Osteoblast (primary cell): ENCODE measurements at regions not wholly inside any gene's neighbourhood (a gene's known extent, or its start where the extent isn't known, plus 50 kb on each side); places are given as distances from the start of the nearest gene placed in this dataset.

ENCODE experiments used
- DNase-seq: peaks from one replicate; pipeline ENCODE4 v3.0.0; 2011; ENCODE audit warnings: low spot score, mixed read lengths; ENCODE audit not compliant: insufficient read length; ENCODE audit errors: missing footprints
- H2AFZ ChIP-seq: 2 replicates; pipeline ENCODE4 v1.6.0; 2011; ENCODE audit warnings: mild to moderate bottlenecking, low read length
- H3K27ac ChIP-seq: 2 replicates; pipeline ENCODE4 v1.5.1; 2011; ENCODE audit warnings: mild to moderate bottlenecking, low read depth, low read length, moderate library complexity
- H3K27me3 ChIP-seq: 2 replicates; pipeline ENCODE4 v1.6.0; 2012; ENCODE audit warnings: mild to moderate bottlenecking, control low read depth, inconsistent platforms, low read length, moderate library complexity; ENCODE audit not compliant: insufficient read depth
- H3K36me3 ChIP-seq: 2 replicates; pipeline ENCODE4 v1.5.1; 2011; ENCODE audit warnings: mild to moderate bottlenecking, low read length, control low read depth, moderate library complexity; ENCODE audit not compliant: insufficient read depth
- H3K4me1 ChIP-seq: 2 replicates; pipeline ENCODE4 v1.5.1; 2011; ENCODE audit warnings: mild to moderate bottlenecking, low read length, control low read depth, moderate library complexity; ENCODE audit not compliant: insufficient read depth
- H3K4me2 ChIP-seq: 2 replicates; pipeline ENCODE4 v1.6.0; 2011; ENCODE audit warnings: mild to moderate bottlenecking, low read length; ENCODE audit not compliant: insufficient read depth
- H3K4me3 ChIP-seq: fragments of 200-600 bp; sonication (generic); 3 replicates; pipeline ENCODE4 v1.5.1; 2012; ENCODE audit warnings: mild to moderate bottlenecking, low read length, inconsistent platforms; ENCODE audit not compliant: insufficient read depth
- H3K79me2 ChIP-seq: 2 replicates; pipeline ENCODE4 v1.6.0; 2012; ENCODE audit warnings: mild to moderate bottlenecking, low read length, control low read depth, inconsistent platforms; ENCODE audit not compliant: insufficient read depth
- H3K9me3 ChIP-seq: 2 replicates; pipeline ENCODE4 v1.5.1; 2011; ENCODE audit warnings: low read depth, low read length, control low read depth
- H4K20me1 ChIP-seq: 2 replicates; pipeline ENCODE4 v1.6.0; 2012; ENCODE audit warnings: mild to moderate bottlenecking, low read length, control low read depth; ENCODE audit not compliant: insufficient read depth
- TF ChIP-seq, protein P1 (sequence below): IDR thresholded peaks from 2 replicates; pipeline ENCODE4 v1.5.1; 2011; ENCODE audit warnings: mild to moderate bottlenecking, low read depth, low read length, moderate library complexity; ENCODE audit errors: extremely low read depth

DNA sequence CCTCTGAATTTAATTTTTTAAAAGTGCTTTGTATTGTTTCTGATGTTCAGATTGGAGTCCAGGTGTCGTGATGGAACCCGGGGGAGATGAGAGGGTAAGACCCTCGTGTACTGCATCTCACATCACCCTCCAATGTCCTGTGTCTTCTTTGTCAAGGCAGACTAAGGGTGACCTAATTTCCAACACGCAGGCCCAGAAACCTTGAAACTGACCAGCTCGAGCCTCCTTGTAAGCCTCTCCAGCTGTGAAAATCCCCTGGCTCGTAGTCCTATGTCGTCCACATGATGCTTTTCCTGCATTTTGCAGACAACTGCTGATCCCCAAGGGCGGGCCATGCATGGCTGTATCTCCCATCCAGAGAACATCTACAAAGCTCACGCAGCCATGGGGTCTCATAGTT lies 220.2 kb downstream of the ARHGAP12 start:
- H3K27ac ChIP-seq = peak overlapping the region; percentile 72
- H3K4me2 ChIP-seq = no peak overlapping the region
- H2AFZ ChIP-seq = peak overlapping the region; percentile 13
- H3K9me3 ChIP-seq = no peaks in the 10 kb centered on the region
- no peak overlapping the region for H3K4me3 ChIP-seq
- peaks cover 21% of the 10 kb centered on the region for H3K4me1 ChIP-seq
- no peaks in the 10 kb centered on the region for H3K36me3 ChIP-seq
- TF ChIP-seq, protein P1, sequence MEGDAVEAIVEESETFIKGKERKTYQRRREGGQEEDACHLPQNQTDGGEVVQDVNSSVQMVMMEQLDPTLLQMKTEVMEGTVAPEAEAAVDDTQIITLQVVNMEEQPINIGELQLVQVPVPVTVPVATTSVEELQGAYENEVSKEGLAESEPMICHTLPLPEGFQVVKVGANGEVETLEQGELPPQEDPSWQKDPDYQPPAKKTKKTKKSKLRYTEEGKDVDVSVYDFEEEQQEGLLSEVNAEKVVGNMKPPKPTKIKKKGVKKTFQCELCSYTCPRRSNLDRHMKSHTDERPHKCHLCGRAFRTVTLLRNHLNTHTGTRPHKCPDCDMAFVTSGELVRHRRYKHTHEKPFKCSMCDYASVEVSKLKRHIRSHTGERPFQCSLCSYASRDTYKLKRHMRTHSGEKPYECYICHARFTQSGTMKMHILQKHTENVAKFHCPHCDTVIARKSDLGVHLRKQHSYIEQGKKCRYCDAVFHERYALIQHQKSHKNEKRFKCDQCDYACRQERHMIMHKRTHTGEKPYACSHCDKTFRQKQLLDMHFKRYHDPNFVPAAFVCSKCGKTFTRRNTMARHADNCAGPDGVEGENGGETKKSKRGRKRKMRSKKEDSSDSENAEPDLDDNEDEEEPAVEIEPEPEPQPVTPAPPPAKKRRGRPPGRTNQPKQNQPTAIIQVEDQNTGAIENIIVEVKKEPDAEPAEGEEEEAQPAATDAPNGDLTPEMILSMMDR = no peak
- DNase-seq = no peak
- no peaks in the 10 kb centered on the region for H3K27me3 ChIP-seq
- H4K20me1 ChIP-seq = no peaks in the 10 kb centered on the region
- no peaks in the 10 kb centered on the region for H3K79me2 ChIP-seq

DNA sequence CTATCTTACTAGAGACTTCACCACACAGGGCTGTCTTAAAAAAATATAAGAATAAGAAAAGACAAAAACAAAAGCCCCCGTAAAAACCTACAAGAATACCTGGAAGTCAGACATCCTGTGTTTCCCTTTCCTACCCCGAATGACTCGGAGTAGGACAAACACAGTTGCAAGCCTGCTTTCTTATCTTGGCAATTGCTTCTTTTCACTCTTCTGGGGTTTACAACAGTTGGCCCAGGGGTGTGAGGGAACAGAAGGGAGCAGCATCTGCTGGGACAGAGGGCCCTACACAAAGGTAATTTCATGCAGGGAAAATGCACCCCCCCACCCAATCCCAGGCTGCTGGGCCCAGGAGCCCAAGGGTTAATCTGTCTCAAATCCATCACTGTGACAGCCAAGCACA lies 220.6 kb downstream of the ARHGAP12 start:
- no peaks in the 10 kb centered on the region for H3K79me2 ChIP-seq
- H3K4me3 ChIP-seq = no peak overlapping the region
- H4K20me1 ChIP-seq = no peaks in the 10 kb centered on the region
- no peaks in the 10 kb centered on the region for H3K36me3 ChIP-seq
- TF ChIP-seq, protein P1 = no peak
- peak overlapping the region; percentile 76 for H3K4me2 ChIP-seq
- no peaks in the 10 kb centered on the region for H3K27me3 ChIP-seq
- peak overlapping the region; percentile 86 for H2AFZ ChIP-seq
- no peaks in the 10 kb centered on the region for H3K9me3 ChIP-seq
- peak overlapping the region; percentile 72 for H3K27ac ChIP-seq
- DNase-seq = no peak
- H3K4me1 ChIP-seq = peaks cover 21% of the 10 kb centered on the region

DNA sequence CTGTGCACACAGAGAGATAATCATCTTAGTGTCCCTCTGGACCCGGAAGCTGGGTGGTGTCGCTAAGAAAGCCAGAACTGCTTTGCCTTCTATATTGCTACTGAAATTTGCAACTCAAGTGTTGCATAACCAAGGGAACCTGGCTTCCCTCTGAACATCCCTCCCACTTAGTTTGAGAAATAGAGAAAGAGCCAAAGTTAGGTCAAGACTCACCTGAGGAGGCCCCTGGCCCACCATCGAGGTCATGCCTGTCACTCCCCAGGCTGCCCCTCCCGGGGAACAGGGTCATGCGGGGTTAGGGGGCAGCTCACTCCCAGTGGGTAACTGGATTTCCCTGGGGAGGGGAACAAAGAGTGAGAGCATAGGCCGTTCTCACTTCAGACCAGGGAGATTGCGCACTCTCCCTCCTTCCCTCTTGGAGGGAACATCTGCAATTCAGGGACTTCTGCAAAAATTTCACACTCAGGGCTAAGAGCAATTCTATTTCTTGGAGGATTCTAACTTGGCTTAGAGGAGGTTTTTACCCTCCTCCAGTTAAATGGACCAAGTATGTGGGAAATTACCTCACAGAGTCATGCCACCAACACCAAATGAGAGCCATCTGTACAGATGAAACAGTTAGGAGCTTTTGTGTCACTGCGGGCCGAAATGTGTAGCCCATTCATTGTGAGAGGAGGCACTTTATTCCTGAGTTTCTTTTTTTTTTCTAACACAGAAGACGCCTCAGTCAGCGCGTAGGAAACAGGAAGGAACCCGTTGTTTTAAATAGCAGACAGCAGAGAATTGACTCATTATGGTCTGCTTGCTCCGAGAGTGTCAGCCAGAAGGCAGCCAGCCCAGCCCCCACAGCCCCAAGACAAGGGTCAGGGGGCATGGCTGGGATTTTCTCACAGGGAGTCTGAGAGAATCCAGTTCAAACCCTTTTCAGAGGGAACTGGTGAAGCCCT lies 221.3 kb downstream of the ARHGAP12 start:
- Histone ChIP-seq H3K27me3 (no peaks in the 10 kb centered on the region), H3K79me2 (no peaks in the 10 kb centered on the region), H3K4me1 (peaks cover 21% of the 10 kb centered on the region), H4K20me1 (no peaks in the 10 kb centered on the region), H2AFZ (peak overlapping the region; percentile 86), H3K36me3 (no peaks in the 10 kb centered on the region), H3K4me3 (peak overlapping the region; percentile 46), H3K27ac (peak overlapping the region; percentile 72), H3K9me3 (no peaks in the 10 kb centered on the region), H3K4me2 (peak overlapping the region; percentile 76)
- TF ChIP-seq, protein P1 = no peak
- DNase-seq = peak; percentile 78

DNA sequence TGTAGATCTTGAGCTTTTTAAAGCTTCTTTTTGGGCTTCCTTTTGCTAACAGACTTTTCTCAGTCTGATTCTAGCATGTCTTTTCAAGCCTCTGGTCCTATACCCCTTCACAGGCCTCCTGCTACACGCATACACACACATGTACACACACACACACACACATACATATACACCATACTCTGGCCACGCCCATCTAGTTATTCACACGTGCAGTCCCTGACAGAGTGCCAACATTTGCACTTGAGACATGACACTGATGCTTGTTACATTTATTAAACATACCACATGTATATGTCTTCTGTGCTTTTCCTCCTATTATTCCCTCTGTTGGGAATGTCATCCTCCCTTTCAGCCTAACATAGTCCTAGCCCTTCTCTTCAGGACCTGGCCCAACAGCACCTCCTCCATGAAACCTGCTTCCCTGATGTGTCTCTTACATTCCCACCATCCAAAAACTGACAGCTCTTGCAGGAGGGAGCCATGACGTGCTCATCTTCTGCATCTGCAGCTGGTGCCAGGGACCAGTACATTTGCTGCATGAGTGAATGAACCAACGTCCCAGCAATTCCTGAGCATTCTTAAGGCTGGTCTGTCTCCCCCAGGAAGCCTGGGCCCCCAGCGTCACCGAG lies 222.1 kb downstream of the ARHGAP12 start:
- Histone ChIP-seq H2AFZ (peak overlapping the region; percentile 86), H3K4me3 (no peak overlapping the region), H4K20me1 (no peaks in the 10 kb centered on the region), H3K9me3 (no peaks in the 10 kb centered on the region), H3K4me2 (no peak overlapping the region), H3K36me3 (no peaks in the 10 kb centered on the region), H3K27me3 (no peaks in the 10 kb centered on the region), H3K27ac (no peak overlapping the region), H3K79me2 (no peaks in the 10 kb centered on the region), H3K4me1 (peaks cover 21% of the 10 kb centered on the region)
- TF ChIP-seq, protein P1 = no peak
- no peak for DNase-seq
